ENCODE measurements at regions not wholly inside any gene's neighbourhood (a gene's known extent, or its start where the extent isn't known, plus 50 kb on each side); places are given as distances from the start of the nearest gene placed in this dataset.
"Not testable (repeated sequence)": the region's sequence is repeated elsewhere in the genome, so short reads cannot be mapped to it uniquely, and the experiment has no call there.

- TF ChIP-seq CTCF, POLR2A (IDR thresholded peaks at IDR 0.05): not testable (repeated sequence)
Measured at GRCh38 chr1:215030581-215030980, 52.0 kb upstream of the KCNK2 start.

Data from prostate gland (tissue), 2 donors.